Chondrocyte (in vitro differentiated cells): ENCODE measurements at regions not wholly inside any gene's neighbourhood (a gene's known extent, or its start where the extent isn't known, plus 50 kb on each side); places are given as distances from the start of the nearest gene placed in this dataset.

Source experiments
- DNase-seq: peaks from one replicate; pipeline ENCODE4 v3.0.0; 2021; ENCODE audit warnings: mixed read lengths, low spot score
- H3K27ac Mint-ChIP-seq: one replicate; pipeline ENCODE4 v1.8.0; 2021; ENCODE audit warnings: mild to moderate bottlenecking, moderate library complexity, mixed read lengths; ENCODE audit not compliant: unreplicated experiment
- H3K27me3 Mint-ChIP-seq: 2 replicates; pipeline ENCODE4 v1.8.0; 2021; ENCODE audit warnings: low read depth, mixed read lengths
- H3K36me3 Mint-ChIP-seq: 2 replicates; pipeline ENCODE4 v1.8.0; 2021; ENCODE audit warnings: low read depth, mixed read lengths
- H3K4me1 Mint-ChIP-seq: 2 replicates; pipeline ENCODE4 v1.8.0; 2021; ENCODE audit warnings: low read depth, mild to moderate bottlenecking, mixed read lengths
- H3K4me3 Mint-ChIP-seq: one replicate; pipeline ENCODE4 v1.8.0; 2021; ENCODE audit warnings: mild to moderate bottlenecking, moderate library complexity, mixed read lengths; ENCODE audit not compliant: unreplicated experiment
- H3K9me3 Mint-ChIP-seq: 2 replicates; pipeline ENCODE4 v1.8.0; 2021; ENCODE audit warnings: low read depth, mixed read lengths
- TF ChIP-seq, protein P1 (sequence below): fragments of 200-600 bp; sonication (generic); IDR thresholded peaks from 2 replicates; pipeline ENCODE4 v1.5.0; 2021; ENCODE audit warnings: antibody characterized with exemption, mild to moderate bottlenecking, moderate library complexity

DNA sequence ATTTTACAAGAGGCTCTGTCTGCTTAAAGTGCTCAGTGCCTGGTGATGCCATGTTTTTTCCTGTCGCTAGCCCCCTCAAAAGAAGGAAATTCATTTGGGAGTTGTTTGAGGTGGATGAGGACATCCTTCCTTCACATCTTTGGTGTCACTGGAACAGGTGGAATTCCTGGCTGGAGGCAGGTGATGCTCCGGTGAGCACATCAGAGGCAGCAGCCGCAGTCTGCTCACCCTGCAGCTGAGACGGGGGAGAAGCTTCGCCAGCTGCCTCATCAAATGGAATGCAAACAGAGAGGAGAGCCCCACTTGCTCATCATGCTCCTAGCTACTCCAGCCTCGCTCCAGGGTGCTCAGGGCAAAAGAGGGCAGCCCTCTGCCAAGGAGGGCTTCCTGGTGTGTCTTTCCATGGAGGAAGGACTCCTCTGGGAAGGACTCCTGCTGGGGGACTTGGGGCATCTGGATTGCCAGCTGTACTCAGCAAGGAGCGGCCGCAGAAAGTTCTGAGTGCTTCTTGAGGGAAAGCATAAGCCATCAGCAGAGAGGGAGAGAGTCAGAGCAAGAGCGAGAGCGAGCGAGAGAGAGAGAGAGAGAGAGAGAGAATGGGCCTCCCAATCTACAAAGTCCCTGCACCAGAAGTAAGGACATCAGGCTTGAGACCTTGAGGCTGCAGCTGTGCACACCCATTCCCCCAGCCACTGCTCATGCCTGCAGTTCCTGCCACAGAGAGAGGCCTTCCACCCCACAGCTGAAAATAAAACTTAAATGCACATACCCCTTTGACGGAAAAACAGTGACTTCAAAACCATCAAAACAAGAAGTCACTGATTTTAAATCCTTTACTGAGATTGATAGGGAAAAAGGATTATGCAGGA, 74.3 kb upstream of the UBL3 start:
- TF ChIP-seq, protein P1, sequence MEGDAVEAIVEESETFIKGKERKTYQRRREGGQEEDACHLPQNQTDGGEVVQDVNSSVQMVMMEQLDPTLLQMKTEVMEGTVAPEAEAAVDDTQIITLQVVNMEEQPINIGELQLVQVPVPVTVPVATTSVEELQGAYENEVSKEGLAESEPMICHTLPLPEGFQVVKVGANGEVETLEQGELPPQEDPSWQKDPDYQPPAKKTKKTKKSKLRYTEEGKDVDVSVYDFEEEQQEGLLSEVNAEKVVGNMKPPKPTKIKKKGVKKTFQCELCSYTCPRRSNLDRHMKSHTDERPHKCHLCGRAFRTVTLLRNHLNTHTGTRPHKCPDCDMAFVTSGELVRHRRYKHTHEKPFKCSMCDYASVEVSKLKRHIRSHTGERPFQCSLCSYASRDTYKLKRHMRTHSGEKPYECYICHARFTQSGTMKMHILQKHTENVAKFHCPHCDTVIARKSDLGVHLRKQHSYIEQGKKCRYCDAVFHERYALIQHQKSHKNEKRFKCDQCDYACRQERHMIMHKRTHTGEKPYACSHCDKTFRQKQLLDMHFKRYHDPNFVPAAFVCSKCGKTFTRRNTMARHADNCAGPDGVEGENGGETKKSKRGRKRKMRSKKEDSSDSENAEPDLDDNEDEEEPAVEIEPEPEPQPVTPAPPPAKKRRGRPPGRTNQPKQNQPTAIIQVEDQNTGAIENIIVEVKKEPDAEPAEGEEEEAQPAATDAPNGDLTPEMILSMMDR, result peak; percentile 70
- peaks cover 52% of the 10 kb centered on the region for H3K4me1 Mint-ChIP-seq
- no peaks in the 10 kb centered on the region for H3K27me3 Mint-ChIP-seq
- DNase-seq, result no peak
- no peaks in the 10 kb centered on the region for H3K9me3 Mint-ChIP-seq
- peak overlapping the region; percentile 96 for H3K27ac Mint-ChIP-seq
- H3K4me3 Mint-ChIP-seq, result peak overlapping the region; percentile 59
- no peaks in the 10 kb centered on the region for H3K36me3 Mint-ChIP-seq

DNA sequence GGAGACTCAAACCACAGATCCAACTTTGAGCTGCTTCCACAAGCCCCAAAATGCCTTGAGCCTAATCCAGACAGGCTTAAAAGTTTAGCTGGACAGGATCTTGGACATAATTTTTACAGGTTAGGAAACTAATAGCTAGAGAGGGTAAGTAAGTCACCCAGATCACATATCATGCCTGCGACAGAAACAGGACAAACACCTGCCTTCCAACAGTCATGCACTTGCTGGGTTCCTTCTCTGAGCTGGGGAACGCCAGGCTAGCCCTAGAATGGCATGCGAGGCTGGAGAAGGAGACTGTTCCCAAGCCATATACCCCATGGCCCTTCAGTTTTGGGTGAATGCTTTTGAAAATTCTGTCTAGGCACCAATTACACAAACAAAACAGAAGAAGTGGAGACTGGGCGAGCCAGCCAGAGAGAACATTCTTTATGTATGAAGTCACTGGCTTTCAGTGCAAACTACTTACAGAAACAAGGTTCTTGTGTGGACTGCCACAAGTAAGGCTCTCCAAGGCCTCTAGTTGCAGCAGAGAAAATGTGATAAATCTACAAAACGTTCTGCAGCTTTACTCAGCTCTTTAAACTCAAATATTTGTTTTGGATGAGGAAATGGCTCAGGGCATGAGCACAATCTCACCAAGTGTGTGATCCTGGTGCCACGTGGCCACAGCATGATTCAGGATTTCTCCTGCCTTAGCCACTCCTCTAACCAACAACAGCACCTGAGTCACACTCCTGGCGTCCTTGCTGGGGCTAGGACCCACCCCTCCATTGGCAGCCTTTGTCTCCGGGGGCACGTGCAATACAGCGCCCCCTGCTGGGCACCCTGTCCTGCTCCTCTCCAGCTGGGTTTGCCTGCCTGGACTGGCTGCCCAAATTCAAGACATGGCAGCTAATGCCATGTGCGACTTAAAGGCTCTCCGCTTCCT, 73.4 kb upstream of the UBL3 start:
- TF ChIP-seq, protein P1, result peak; percentile 100
- peak overlapping the region; percentile 59 for H3K4me3 Mint-ChIP-seq
- H3K27ac Mint-ChIP-seq, result peak overlapping the region; percentile 96
- peaks cover 58% of the 10 kb centered on the region for H3K4me1 Mint-ChIP-seq
- no peak for DNase-seq
- H3K36me3 Mint-ChIP-seq, result no peaks in the 10 kb centered on the region
- H3K9me3 Mint-ChIP-seq, result no peaks in the 10 kb centered on the region
- no peaks in the 10 kb centered on the region for H3K27me3 Mint-ChIP-seq

DNA sequence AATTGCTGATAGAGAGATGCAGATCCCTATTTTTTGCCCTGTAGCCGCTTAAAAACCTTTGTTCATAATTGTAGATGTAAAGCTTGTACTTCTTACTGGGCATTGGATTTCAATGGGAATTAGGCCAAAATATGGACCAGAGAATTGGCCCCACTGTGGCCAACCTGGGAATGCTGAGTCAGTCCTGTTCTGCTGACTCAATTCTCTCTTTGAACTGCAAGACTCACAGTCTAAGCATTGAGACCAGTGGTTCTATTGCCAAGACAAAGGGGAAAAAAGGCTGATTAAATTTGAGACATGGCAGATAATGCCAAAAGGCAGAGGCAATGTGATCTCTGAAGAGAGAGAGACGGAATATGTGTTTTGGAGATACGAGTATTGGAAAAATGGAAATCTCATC, 72.5 kb upstream of the UBL3 start:
- Mint-ChIP-seq H3K4me3 (no peak overlapping the region), H3K27ac (peak overlapping the region; percentile 96), H3K36me3 (no peaks in the 10 kb centered on the region), H3K4me1 (peaks cover 59% of the 10 kb centered on the region), H3K27me3 (no peaks in the 10 kb centered on the region), H3K9me3 (peaks cover 3% of the 10 kb centered on the region)
- TF ChIP-seq, protein P1, result peak; percentile 8
- DNase-seq, result no peak

DNA sequence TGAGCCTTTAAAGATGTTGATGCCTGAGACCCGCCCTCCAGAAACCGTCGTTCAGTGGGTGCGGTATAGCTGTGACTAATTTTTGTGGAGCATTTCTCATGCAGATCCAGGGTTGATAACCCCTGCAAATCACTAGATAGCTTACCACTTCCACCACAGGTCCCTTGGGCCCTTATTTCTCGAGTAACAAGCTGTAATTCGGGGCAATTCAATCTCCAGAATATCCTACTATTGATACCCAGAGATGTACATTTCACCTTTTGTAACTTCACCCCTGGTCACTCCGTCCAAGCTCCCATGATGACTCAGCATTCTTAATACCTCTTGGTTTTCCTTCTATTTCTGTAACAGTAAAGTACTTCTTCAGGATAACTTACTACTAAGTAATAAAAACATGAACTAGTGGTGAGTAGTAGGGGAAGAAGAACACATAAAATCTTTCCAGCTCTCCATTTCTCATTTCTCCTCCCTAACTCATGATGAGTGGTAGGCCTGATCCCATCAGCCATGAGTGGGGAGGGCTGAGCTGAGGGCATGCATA, 71.9 kb upstream of the UBL3 start:
- H3K4me1 Mint-ChIP-seq, result peaks cover 59% of the 10 kb centered on the region
- H3K9me3 Mint-ChIP-seq, result peaks cover 3% of the 10 kb centered on the region
- TF ChIP-seq, protein P1, result no peak
- no peaks in the 10 kb centered on the region for H3K36me3 Mint-ChIP-seq
- no peak overlapping the region for H3K4me3 Mint-ChIP-seq
- H3K27me3 Mint-ChIP-seq, result no peaks in the 10 kb centered on the region
- no peak for DNase-seq
- H3K27ac Mint-ChIP-seq, result peak overlapping the region; percentile 96

DNA sequence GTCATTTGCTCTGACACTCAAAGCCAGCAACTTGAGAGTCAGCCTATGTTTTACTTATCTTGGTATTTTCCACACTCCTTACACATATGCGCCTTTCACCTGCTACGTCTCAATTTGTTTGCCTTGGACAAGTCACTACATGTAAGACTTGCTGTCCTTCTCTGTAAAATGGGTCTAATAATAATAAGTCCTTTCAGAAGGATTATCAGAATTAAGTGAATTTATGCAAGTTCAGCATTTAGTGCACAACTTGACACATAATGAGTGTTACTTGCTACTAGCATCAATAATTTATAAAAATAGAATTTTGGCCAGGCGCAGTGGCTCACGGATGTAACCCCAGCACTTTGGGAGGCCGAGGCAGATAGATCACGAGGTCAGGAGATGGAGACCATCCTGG, 71.1 kb upstream of the UBL3 start:
- Mint-ChIP-seq H3K4me3 (no peak overlapping the region), H3K36me3 (no peaks in the 10 kb centered on the region), H3K27ac (peak overlapping the region; percentile 19), H3K27me3 (no peaks in the 10 kb centered on the region), H3K4me1 (peaks cover 59% of the 10 kb centered on the region), H3K9me3 (peaks cover 3% of the 10 kb centered on the region)
- TF ChIP-seq, protein P1, result no peak
- no peak for DNase-seq
